ENCODE measurements at regions not wholly inside any gene's neighbourhood (a gene's known extent, or its start where the extent isn't known, plus 50 kb on each side); places are given as distances from the start of the nearest gene placed in this dataset.

DNA sequence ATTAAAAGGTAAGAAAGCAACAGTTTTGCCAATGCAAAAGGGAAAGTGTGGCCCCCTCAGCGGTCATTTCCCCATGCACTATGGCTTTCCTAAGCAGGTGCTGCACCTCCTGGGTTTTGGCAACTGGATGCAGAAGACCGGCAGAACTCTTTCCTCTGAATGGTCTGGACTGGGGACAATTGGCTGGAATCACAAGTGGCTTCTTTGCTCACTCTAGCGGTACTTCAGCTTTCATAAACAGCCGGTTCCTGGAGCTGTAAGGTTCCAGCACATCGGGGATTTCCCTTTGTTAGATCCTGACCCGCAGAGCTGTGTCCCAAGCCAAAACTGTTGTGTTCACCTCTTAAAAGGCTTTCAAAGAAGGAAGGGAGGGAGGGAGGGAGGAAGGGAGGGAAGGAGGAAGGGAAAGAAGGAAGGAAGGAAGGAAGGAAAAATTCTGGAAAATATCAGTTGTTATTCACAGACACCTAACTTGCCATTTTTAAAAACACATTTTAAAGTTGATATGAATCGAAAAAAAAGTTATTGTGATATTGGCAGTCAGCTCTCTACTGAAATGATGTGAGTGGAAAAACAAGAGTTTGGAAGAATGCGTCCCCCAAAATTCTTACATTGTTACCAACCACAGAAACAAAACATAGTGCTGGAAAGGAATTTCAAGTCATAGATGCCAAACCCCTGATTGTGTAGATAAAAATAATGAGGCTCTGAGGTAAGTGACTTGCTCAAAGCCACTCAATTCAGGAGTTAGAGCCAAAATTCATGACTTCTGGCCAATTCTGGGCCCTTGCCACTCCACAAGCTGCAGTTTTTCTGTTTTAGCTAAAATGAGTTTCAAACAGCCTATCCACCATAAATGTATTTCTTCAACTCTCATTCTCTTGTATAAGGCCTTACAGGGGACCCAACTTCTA lies 220.6 kb upstream of the HMGA2 start:
- TF ChIP-seq, protein P1, sequence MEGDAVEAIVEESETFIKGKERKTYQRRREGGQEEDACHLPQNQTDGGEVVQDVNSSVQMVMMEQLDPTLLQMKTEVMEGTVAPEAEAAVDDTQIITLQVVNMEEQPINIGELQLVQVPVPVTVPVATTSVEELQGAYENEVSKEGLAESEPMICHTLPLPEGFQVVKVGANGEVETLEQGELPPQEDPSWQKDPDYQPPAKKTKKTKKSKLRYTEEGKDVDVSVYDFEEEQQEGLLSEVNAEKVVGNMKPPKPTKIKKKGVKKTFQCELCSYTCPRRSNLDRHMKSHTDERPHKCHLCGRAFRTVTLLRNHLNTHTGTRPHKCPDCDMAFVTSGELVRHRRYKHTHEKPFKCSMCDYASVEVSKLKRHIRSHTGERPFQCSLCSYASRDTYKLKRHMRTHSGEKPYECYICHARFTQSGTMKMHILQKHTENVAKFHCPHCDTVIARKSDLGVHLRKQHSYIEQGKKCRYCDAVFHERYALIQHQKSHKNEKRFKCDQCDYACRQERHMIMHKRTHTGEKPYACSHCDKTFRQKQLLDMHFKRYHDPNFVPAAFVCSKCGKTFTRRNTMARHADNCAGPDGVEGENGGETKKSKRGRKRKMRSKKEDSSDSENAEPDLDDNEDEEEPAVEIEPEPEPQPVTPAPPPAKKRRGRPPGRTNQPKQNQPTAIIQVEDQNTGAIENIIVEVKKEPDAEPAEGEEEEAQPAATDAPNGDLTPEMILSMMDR (IDR thresholded peaks at IDR 0.05), result no peak
- no peak for TF ChIP-seq POLR2A (IDR thresholded peaks at IDR 0.05)
